IPS-15b (cell line): ENCODE measurements at regions not wholly inside any gene's neighbourhood (a gene's known extent, or its start where the extent isn't known, plus 50 kb on each side); places are given as distances from the start of the nearest gene placed in this dataset.

Experiments
- H3K27me3 ChIP-seq: one replicate; pipeline ENCODE4 v1.6.1; 2013; ENCODE audit warnings: low read length; ENCODE audit not compliant: control insufficient read depth, insufficient read depth
- H3K36me3 ChIP-seq: one replicate; pipeline ENCODE4 v1.6.1; 2013; ENCODE audit warnings: low read length; ENCODE audit not compliant: control insufficient read depth, insufficient read depth
- H3K4me1 ChIP-seq: one replicate; pipeline ENCODE4 v1.6.1; 2013; ENCODE audit warnings: mild to moderate bottlenecking, low read length; ENCODE audit not compliant: control insufficient read depth, insufficient read depth
- H3K4me3 ChIP-seq: one replicate; pipeline ENCODE4 v1.5.1; 2013; ENCODE audit warnings: low read depth, low read length
- H3K9ac ChIP-seq: one replicate; pipeline ENCODE4 v1.6.1; 2013; ENCODE audit warnings: low read depth, mild to moderate bottlenecking, low read length
- H3K9me3 ChIP-seq: one replicate; pipeline ENCODE4 v1.6.1; 2013; ENCODE audit warnings: mild to moderate bottlenecking, low read length; ENCODE audit not compliant: control insufficient read depth, insufficient read depth

DNA sequence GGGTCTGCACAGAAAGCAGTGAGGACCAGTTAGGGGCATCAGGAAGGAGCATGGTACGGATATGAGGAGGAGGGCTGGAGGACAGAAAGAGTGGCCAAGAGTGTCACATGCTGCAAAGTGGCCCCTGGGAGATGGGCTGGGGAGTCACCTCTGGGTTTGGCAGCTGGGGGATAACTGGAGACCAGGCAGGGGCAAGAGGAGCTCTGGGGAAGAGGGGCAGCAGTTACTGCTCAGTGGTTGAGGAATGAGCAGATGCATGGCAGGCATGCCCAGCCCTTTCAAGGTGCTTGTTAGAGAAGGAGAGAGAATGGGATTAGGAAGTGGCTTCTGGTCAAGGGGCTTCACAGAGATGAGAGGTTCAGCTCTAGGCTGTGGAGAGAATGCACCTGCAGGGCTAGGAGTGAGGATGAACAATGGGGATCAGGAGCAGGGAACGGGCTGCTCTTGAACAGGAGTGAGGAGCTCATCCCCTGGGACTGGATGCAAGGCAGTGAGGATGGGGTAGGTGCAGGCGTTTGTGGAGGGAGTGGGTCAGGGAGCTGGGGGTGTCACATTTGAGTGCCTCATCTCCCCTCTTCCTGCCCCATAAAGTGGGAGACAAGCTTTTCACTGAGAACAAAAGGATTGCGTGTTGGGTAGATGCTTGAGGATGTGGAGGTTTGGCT is 127.5 kb downstream of the PAPOLA start:
- Histone ChIP-seq H3K9ac (no peak overlapping the region), H3K27me3 (no peaks in the 10 kb centered on the region), H3K4me3 (no peak overlapping the region), H3K9me3 (no peaks in the 10 kb centered on the region), H3K36me3 (no peaks in the 10 kb centered on the region), H3K4me1 (no peaks in the 10 kb centered on the region)

DNA sequence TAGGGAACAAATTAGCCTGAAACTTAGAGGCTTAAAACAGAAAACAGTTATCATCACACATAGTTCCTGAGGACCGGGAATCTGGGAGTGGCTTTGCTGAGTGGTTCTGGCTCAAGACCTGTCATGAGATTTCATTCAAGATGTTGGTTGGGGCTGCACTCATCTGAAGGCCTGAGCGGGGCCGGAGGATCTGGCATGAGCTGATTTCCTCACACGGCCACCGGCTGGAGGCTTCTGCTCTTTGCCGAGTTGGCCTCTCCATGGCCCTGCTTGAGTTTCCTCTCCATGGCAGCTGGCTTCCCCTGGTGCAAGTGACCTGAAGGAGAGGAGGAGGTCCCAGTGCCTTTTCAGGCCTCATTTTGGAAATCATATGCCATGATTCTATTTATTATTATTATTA is 128.1 kb downstream of the PAPOLA start:
- Histone ChIP-seq H3K4me1 (no peaks in the 10 kb centered on the region), H3K9me3 (no peaks in the 10 kb centered on the region), H3K4me3 (no peak overlapping the region), H3K9ac (no peak overlapping the region), H3K27me3 (no peaks in the 10 kb centered on the region), H3K36me3 (no peaks in the 10 kb centered on the region)

DNA sequence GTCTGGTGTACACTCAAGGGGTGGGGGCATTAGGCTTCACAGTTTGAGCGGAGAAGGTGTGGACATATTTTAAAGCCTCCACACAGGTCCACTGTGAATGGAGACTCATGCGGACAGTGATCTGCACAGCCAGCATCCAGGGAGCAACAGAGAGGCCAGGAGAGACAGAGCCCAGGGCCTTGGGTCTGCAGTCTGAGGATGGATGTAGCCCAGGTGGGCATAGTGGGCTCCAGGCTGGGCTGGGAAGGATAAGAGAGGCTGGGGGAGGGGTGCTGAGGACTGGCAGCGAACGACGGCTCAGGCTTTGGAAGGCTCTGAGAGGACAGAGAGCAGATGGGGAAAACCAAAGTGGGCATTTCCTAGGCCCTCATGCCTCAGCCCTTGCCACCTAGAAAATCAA is 128.8 kb downstream of the PAPOLA start:
- H3K4me3 ChIP-seq: no peak overlapping the region
- H3K27me3 ChIP-seq: no peaks in the 10 kb centered on the region
- H3K9ac ChIP-seq: no peak overlapping the region
- no peaks in the 10 kb centered on the region for H3K36me3 ChIP-seq
- H3K4me1 ChIP-seq: no peaks in the 10 kb centered on the region
- H3K9me3 ChIP-seq: no peaks in the 10 kb centered on the region

DNA sequence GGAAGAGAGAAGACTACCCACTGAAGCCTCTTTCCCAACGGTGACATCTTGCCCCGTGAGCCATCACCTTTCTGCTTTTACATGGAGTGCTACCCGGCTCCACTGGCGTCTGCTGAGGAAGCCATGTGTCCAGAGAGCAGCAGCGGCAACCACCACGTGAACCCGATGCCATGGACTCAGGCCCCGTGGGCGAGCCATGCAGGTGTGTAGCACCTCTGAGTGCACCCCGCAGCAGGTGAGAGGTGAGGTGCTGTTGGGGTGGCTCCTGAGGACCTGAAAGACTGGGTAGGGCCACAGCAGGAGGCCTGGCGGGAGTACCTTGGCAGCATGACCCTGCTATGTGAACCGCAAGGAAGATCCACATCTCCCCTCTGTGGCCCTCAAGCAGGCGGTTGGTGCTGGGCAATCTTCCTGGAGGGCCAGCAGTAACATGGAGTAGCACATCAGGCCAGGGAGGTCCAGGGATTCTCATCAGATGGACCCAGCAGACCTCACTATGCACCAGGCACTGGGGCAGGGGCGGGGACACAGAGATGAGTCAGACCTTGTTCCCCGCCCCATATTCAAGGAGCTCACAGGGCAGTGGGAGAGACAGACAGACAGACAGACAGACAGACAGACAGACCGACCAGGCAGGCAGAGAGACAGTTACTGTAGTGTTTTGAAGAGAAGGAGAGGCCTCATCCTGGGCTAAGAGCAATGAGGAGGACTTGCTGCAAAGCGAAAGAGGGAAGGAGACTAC is 129.6 kb downstream of the PAPOLA start:
- Histone ChIP-seq H3K4me3 (no peak overlapping the region), H3K36me3 (no peaks in the 10 kb centered on the region), H3K4me1 (no peaks in the 10 kb centered on the region), H3K9me3 (no peaks in the 10 kb centered on the region), H3K9ac (no peak overlapping the region), H3K27me3 (no peaks in the 10 kb centered on the region)

DNA sequence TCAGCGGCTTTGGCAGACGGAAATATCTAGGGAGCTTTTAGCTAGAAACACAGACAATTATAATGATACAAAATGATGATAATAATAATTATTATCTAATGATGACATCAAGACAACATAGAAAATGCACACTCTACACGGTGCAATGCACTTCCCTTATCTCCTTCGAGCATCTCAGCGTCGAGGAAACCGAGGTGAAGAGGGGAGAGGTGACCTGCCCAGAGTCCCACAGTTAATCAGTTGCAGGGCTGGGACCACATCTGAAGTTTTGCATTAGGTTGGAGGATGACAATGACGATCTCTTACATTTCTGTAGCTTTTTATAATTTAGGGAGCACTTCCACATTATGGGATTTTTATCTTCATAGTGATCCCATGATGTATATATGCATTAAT is 130.2 kb downstream of the PAPOLA start:
- H3K4me1 ChIP-seq: no peaks in the 10 kb centered on the region
- H3K36me3 ChIP-seq: no peaks in the 10 kb centered on the region
- no peak overlapping the region for H3K9ac ChIP-seq
- H3K9me3 ChIP-seq: no peaks in the 10 kb centered on the region
- no peak overlapping the region for H3K4me3 ChIP-seq
- no peaks in the 10 kb centered on the region for H3K27me3 ChIP-seq

DNA sequence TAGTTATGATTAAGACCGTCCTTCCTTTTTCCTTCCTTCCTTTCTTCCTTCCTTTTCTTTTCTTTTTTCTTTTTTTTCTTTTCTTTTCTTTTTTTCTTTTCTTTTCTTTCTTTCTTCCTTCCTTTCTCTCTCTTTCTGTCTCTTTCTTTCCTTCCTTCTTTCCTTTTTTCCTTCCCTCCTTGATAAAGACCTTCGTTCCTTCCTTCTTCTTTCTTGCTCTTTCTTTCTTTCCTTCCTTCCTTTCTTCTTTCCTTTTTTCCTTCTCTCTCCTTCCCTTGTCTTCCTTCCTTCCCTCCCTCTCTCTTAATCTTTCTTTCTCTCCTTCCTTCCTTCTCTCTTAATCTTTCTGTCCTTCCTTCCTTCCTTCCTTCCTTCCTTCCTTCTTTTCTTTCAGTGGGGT is 130.9 kb downstream of the PAPOLA start:
- Histone ChIP-seq H3K27me3 (no peaks in the 10 kb centered on the region), H3K4me1 (no peaks in the 10 kb centered on the region), H3K4me3 (no peak overlapping the region), H3K36me3 (no peaks in the 10 kb centered on the region), H3K9me3 (no peaks in the 10 kb centered on the region), H3K9ac (no peak overlapping the region)

DNA sequence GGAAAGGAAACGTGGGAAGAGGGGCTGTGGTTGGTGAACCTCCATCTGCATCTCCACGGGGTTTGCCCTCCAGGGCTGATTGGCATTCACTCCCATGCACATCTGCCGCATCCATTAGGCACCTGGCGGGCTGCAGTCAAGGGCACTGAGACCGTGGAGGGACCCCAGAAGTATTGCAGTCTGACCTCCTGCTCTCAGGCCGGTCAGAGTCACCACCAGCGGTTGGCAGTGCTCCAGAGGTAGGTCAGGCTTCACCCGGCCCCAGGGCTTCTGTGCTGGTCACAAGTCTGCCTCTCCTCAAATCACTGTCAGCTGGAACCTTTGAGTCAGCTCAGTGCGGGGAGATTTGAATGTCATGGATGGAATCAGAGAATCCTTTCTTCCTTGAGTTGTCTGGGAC is 132.3 kb downstream of the PAPOLA start:
- no peaks in the 10 kb centered on the region for H3K27me3 ChIP-seq
- H3K4me3 ChIP-seq: no peak overlapping the region
- no peaks in the 10 kb centered on the region for H3K9me3 ChIP-seq
- H3K36me3 ChIP-seq: no peaks in the 10 kb centered on the region
- no peak overlapping the region for H3K9ac ChIP-seq
- H3K4me1 ChIP-seq: no peaks in the 10 kb centered on the region

DNA sequence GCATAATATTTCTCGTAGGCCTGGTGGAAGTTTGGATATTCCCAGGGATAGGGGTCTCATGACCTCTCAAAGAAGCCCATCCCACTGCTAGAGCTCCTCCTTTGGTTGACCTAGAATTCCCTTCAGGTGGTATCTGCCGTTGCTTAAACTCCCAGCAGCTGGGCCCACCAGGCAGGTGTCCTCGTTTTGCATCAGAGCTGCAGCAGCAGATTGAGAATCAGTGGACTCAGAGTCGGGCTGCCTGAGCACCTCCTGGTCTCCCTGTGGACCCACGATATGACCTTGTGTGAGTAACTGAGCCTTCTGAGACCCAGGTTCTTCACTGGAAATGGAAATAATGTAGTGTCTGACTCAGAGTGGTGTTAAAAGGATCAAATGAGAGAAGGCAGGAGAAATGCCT is 132.7 kb downstream of the PAPOLA start:
- Histone ChIP-seq H3K27me3 (no peaks in the 10 kb centered on the region), H3K36me3 (no peaks in the 10 kb centered on the region), H3K4me3 (no peak overlapping the region), H3K9ac (no peak overlapping the region), H3K4me1 (no peaks in the 10 kb centered on the region), H3K9me3 (no peaks in the 10 kb centered on the region)

DNA sequence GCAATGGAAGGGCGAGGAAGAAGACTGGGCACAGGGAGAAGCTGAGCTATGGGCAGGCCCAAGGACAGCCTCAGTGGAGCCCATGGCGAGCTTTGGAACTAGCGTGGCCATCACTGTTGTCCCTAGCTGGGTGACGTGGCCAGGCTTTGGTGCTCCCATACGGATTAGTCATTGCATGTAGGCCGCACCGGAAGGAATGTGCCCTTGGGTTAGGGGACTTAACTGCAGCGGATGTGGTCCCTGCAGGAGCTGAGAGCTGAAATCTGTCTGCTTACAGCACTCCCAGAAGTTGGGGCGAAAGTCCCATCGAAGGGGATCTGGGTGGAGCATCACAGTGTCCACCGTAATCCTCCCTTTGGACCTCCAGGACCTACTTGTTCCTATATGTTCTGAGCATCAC is 133.7 kb downstream of the PAPOLA start:
- Histone ChIP-seq H3K4me1 (no peaks in the 10 kb centered on the region), H3K4me3 (no peak overlapping the region), H3K9ac (no peak overlapping the region), H3K9me3 (no peaks in the 10 kb centered on the region), H3K27me3 (no peaks in the 10 kb centered on the region), H3K36me3 (no peaks in the 10 kb centered on the region)

DNA sequence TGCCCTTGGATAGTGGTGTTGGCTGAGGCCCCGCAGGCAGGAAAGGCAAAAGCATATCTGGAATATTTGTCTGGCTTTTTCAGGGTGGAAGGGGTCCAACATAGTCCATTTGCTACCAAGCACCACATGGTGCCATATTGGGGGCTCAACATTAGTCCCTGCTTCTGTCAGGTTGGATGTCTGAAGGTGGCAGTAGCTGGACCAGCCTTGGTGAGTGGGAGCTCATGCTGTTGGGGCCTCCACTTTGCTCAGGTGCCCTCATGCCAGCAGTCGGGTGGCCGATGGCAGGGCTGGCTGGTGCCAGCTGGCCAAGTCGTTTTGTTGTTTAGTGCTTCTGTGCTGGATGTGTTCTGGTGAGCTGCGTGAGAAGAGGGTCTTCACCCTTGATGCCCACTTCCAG is 135.3 kb downstream of the PAPOLA start:
- H3K27me3 ChIP-seq: no peaks in the 10 kb centered on the region
- H3K36me3 ChIP-seq: no peaks in the 10 kb centered on the region
- no peak overlapping the region for H3K4me3 ChIP-seq
- no peaks in the 10 kb centered on the region for H3K9me3 ChIP-seq
- H3K4me1 ChIP-seq: no peaks in the 10 kb centered on the region
- no peak overlapping the region for H3K9ac ChIP-seq

DNA sequence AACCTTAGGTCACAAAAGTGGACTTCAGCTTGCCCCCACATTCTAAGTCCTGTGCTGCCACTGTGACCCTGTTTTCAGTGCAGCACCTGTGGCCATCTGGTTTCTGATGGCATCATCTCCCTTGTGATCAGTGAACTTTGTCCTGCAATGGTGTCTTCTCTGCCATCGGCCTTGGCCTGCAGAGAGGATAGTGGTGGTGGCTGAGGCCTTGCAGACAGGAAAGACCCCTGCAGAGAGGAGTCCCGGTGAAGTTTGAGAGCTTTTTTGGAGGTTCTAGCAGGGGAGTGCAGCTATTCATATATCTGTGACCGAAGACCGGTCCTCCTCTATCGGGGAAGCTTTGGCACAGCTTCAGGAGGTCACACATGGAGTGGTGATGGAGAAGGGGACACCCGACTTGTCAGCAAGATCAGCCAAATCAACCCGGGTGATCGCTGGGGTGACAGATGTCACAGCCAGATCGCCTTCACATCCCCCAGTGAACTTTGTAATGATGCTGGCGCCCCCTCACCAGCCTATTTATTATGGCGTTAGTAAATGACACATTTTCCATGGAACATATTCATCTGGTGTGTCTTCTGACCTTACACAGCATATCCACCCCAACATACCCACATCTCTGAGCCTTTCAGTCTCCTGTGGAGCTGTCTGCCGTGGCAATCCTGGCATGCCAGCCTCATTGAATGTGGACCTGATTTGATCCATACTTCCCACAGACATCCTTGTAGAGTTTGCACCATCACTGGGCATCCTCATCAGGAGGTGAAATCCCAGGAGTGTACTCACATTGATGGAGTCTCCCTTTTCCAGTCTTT is 136.1 kb downstream of the PAPOLA start:
- H3K9ac ChIP-seq: no peak overlapping the region
- no peak overlapping the region for H3K4me3 ChIP-seq
- H3K36me3 ChIP-seq: no peaks in the 10 kb centered on the region
- H3K4me1 ChIP-seq: no peaks in the 10 kb centered on the region
- H3K27me3 ChIP-seq: no peaks in the 10 kb centered on the region
- H3K9me3 ChIP-seq: no peaks in the 10 kb centered on the region

DNA sequence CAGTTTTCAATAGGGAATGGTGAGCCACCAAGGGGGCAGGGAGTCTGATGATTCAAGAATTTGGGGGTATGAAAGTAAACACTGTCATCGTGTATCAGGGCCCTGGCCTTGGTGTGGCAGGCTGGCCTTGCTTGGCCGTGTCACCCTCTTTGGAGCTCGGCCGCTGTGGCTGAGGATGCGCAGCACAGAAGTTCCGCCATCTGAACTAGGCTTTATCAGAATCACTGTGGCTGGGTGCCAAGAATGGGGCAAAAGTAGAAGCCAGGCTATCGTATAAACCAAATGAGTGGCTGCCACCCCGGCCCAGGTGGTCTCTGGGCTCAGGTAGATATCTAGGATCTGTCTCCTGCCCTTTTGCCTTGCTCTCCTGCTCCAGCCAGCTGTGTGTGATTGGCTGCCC is 137.4 kb downstream of the PAPOLA start:
- no peak overlapping the region for H3K9ac ChIP-seq
- no peaks in the 10 kb centered on the region for H3K36me3 ChIP-seq
- no peak overlapping the region for H3K4me3 ChIP-seq
- no peaks in the 10 kb centered on the region for H3K4me1 ChIP-seq
- H3K9me3 ChIP-seq: no peaks in the 10 kb centered on the region
- no peaks in the 10 kb centered on the region for H3K27me3 ChIP-seq
